ENCODE measurements at regions not wholly inside any gene's neighbourhood (a gene's known extent, or its start where the extent isn't known, plus 50 kb on each side); places are given as distances from the start of the nearest gene placed in this dataset.

GRCh38 chr21:19261731-19262376 is 858.3 kb upstream of the TMPRSS15 start:
- DNase-seq, result no peak

- DNase-seq, result no peak
Observed at GRCh38 chr21:19266636-19267035, 863.1 kb upstream of the TMPRSS15 start.

- no peak for DNase-seq
Observed at GRCh38 chr21:19268686-19269085, 865.1 kb upstream of the TMPRSS15 start.

DNA sequence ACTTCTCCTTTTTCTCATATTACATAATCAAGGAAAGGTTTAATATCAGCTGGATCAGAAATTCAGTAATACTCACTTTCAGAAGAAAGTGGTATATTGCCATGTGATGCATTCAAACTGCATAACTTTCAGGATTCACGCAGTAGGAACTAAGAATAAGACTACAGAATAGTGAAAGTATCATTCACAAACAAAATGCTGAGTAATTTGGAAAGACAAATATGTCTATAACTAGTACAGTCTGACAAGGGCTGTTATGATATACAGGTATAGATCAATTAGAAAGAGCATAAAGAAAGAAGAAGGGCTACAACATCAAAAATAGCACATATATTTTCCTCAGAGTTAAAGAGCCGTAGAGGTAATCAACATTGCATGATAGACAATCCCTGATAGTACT is 871.5 kb upstream of the TMPRSS15 start:
- no peak for DNase-seq

GRCh38 chr21:19276665-19277064 is 873.1 kb upstream of the TMPRSS15 start:
- no peak for DNase-seq

DNA sequence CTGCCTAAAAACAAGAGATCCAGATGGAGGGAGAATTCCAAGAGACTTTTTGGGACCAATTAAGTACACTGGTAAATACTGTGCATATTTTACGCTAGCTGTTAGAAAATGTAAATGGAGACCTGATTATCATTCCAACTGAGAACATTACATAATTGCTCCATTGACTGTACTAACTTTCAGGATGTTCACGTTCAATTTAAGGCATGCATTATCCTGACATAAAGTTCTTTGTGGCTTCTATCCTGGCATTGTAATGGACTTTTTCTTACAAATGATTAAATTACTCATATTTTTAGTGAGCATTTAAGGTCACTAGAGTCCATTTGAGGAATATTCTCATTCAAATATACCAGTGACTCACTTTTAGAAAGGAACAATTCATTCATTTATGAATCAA is 883.3 kb upstream of the TMPRSS15 start:
- no peak for DNase-seq

DNA sequence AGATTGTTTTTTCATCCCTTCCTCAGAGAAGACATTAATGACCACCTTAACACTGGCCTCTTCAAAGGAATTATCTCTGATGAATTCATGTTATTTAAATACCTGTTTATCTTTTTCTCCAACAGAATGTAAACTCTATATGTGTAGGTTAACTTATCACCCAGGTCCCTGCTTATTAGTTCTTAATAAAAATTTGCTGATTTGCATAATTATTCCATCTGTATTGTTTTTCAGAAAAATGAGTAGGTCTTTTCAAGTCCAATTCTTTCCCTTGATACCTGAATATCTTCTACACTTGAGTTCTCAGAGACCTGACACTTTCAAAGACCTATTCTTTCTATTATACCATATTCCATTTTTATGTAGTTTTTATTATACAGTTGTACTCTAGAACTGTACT is 886.7 kb upstream of the TMPRSS15 start:
- no peak for DNase-seq

GRCh38 chr21:19320291-19320690 is 916.7 kb upstream of the TMPRSS15 start:
- DNase-seq, result no peak

DNA sequence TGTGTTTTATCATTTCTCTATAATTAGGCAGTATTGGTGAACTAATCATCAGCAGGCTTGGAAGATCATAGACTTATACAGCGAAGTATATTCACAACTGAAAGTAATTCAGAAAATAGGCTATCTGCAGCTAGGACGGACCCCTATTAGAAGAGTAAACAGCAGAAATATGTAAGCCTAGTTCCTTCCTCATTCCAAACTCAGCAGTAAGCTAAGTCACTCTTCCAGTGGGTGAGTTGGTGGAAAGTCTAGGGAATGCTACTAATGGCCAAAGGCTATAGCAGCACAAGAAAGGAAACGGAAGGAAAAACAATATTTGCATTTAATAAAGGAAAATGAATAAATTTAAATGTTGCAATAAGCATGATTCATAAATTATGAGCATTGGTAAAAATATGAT is 918.1 kb upstream of the TMPRSS15 start:
- DNase-seq, result no peak

GRCh38 chr21:19322360-19322759 is 918.8 kb upstream of the TMPRSS15 start:
- peak; percentile 16 for DNase-seq

DNA sequence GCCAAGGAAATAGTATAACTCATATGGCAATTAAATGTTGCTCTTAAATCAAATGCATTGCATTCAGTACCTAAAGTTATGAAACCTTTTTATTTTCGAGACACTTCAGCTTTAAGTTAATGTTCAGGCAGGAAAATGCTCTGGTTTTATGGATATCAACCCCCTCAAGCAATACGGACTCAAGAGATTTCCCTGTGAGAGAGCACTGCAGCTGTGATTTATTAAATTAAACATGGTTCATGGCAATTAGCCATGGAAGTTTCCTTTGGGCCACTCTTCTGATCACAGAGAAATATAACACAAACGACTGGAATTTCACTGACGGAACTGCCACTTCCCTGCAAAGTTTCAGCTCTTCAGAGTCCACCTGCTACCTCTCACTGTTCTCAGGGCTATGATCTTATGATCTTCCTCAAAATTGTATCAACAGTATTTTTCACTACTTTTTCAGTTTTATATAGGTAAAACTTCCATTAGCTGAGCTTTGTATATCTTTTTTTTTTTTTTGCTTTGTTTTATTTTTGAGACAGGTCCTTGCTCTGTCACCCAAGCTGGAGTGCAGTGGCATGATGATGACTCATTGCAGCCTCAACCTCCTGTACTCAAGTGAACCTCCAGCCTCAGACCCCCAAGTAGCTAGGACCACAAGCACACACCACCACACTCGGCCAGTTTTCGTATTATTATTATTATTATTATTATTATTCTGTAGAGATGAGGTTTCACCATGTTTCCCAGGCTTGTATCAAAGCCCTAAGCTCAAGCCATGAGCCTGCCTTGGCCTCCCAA is 923.1 kb upstream of the TMPRSS15 start:
- no peak for DNase-seq

GRCh38 chr21:19328954-19329353 is 925.4 kb upstream of the TMPRSS15 start:
- no peak for DNase-seq

DNA sequence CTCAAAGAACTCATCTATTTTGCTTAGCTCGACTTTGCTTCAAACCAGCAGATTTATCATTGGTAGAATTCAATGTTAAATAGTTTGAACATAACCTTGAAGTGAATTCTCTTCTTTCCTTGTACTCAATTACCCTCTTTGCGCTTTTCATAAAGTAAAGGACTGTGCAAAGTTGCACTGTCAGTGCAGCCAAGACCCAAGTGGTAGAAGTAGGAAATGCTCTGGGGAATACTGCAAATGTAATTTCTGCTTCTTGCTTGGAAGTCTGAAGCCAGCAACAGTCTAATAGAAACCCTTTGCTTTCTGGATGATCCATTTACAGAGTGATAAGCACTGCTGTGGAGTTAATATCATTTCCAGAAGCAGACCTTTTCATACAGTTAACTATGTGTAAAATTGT is 936.7 kb upstream of the TMPRSS15 start:
- DNase-seq, result no peak

DNA sequence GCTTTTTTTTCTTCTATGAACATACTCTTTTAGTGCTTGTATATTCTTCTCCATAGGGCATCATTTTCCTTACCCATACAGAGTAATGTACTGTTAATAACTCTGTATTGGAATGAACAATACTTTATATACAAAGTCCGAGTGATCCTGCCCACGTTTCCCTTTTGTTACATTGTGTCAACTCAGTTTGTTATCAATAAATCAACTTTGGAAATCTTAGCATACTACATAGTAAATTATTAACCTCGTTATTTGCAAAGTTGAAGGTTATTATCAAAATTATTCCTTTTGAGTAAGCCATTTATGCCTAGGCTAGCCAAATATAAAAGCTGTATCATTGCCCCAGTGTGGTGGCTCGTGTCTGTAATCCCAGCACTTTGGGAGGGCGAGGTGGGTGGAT is 937.4 kb upstream of the TMPRSS15 start:
- no peak for DNase-seq

DNA sequence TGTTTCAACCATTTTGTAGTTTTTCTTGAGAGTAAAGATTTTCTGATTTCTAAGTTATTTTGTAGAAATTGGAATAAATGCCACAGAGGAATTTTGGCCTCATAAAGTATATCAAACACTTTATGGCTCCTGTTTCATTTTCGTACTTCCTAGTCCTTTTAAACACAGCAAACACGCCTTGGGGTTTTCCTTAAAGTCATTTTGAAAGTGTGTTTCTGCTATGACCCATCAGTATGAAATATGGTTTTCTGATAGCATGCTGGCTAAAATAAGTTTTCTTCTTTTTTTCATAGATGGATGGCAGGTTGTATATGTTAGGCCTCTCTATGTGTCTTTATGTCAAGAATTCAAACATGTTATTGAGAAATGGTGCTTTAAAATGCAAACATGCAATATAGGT is 940.1 kb upstream of the TMPRSS15 start:
- DNase-seq, result no peak

- DNase-seq, result no peak
Observed at GRCh38 chr21:19350286-19350685, 946.7 kb upstream of the TMPRSS15 start.

DNA sequence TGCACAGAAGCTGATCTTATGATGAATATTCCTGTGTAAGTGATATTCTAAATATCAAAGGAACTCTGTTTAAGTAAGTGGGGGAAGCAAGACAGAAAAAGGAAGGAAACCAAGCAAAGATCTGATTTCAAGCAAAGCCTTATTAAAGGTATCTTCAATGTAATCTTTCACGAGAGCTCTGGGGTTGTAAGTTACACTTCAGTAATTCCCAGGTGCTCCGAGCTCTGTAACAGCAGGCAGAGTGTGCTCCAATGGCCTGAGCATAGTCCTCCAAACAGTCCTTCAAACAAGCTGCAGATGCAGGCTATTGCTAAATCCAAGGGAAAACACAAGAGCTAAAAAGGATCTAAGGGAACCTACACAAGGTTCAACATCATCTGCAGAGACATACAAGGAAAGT is 949.7 kb upstream of the TMPRSS15 start:
- DNase-seq, result peak; percentile 27

GRCh38 chr21:19368944-19369343 is 965.4 kb upstream of the TMPRSS15 start:
- DNase-seq, result no peak

DNA sequence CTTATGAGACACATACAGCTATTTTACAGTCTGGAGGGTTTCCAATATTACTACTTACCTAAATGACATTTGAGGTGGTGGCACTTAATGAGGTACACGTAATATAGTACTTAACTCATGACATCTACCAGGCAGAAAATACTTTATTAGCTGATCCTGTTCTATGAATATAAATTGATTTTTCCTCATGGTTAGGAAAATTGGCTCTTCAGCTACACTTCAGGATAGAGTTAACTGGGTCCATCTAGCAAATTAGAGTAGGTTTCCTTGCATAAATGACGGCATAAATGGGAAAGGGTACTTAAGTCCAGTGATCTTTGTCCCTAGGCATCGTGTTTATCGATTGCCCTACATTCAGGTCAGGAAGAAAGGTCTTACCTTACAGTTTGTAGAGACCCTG is 988.8 kb upstream of the TMPRSS15 start:
- no peak for DNase-seq

GRCh38 chr21:19400223-19400770 is 996.7 kb upstream of the TMPRSS15 start:
- no peak for DNase-seq

DNA sequence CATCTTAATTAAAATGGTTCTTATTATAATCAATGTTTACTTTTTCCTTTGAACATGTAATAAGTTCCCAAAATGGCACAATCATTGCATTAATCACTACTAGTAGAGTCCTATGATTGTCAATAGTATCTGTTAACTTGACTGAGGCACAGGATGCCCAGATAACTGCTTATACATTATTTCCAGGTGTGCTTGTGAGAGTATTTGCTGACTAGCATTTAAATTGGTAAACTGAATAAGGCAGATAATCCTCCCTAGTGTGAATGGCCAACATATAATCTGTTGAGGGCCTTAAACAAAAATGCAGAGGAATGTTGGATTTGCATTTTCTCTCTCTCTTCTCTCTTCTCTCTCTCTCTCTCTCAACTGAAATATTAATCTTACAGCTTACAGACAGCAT is 999.3 kb upstream of the TMPRSS15 start:
- no peak for DNase-seq

GRCh38 chr21:19405326-19405725 is 1001.7 kb upstream of the TMPRSS15 start:
- no peak for DNase-seq

- no peak for DNase-seq
Observed at GRCh38 chr21:19420565-19420964, 1017.0 kb upstream of the TMPRSS15 start.

GRCh38 chr21:19433623-19434022 is 1030.0 kb upstream of the TMPRSS15 start:
- no peak for DNase-seq

Measured in NCI-H1092 treated with DMSO at 0.1 percent for 48 hours (cell line).